ENCODE measurements at regions not wholly inside any gene's neighbourhood (a gene's known extent, or its start where the extent isn't known, plus 50 kb on each side); places are given as distances from the start of the nearest gene placed in this dataset.

DNA sequence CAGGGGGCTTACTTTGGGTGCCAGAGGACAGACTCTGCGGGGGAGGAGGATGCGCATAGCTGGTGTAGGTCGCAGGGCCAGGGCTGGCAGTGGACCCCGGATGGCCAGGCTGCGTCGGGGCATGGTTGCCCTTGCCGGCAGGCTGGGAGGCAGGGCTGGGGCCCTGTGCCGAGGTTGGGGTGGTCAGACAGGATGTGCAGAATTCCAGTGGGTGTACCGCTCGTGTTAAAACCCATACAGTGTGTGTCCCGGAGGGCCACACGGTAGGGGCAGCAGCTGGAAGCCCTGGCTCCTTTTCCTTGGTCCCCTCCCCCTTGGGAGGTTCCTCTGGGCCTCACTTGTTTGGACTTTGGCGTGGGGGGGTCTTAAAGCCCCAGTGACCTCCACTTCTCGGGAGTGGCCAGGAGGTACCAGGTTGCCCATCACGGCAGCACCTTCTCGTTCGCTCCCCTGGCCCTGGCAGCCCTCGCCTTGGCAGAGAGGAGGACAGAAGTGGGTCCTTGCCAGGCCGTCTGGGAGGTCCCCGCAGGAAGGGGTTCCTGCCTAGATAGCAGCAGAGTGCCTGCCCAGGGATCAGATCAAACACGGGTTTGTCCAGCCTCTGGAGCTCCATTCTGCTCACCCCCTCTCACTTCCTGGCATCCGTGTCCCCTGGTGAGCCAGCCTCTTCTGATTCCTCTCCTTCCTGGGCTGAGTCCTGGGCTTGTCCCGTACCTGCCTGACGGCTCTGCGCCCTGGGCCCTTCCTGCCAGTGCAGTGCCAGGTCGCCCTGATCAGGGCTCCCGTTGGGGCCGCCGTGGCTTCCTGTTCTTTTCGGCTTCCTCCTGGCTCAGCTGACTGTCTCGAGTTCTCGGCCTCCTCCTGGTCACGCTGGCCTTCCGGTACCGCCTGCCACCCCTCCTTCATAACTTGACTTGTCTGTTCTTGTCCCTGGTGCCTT, 56.7 kb upstream of the HGFAC start:
- peak; percentile 37 for DNase-seq

DNA sequence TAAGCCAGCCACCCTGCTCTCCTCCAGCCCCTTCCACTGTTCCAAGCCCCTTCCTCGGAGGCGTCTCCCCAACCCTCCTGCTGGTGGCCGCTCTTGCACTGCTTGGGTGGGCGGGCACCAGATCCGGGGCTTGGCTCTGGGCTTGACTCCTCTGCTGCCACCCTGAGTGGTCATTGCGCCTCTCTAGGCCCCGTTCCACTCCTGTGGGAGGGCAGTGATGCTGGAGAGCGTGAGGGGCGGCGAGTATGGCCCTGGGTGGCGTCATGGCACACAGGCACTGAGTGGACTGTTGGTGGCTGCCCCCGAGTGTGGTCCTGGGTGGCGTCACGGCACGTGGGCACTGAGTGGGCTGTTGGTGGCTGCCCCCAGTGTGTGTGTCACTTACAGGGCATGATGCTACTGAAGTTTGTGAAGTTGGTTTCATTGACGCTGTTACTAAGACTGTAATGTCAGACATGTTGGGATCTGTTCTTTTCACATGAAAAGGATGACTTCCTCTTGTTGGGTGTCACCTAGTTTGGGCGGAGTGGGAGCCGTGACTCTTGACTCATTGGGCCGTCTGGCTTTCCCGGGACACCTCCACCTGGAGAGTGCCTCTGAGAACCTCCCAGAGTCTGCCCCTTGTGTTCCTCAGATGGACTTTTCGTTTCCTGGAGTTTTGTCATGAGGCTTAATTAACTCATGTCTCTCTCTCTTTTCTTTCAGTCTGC, 55.9 kb upstream of the HGFAC start:
- DNase-seq = peak; percentile 39

- no peak for DNase-seq
These were observed 55.2 kb upstream of the HGFAC start for GRCh38 chr4:3386526-3386925.

GRCh38 chr4:3387154-3387942, 54.4 kb upstream of the HGFAC start:
- no peak for DNase-seq

DNA sequence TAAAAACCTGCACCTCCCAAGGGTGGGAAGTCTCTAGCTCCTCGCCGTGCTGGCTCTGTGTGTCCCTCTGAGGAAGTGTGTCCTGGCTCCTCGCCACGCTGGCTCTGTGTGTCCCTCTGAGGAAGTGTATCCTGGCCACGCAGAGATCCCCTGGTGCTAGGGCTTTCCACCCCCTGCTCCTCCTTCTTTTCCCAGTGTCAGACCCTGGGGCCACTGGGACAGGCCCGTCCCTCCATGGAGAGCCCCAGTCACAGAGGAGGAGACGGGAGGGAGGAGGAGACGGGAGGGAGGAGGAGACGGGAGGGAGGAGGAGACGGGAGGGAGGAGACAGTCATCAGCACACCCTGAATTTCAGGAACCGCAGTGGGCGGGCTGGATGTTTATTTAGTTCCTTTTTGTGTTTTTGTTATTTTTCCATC, 53.8 kb upstream of the HGFAC start:
- no peak for DNase-seq

DNA sequence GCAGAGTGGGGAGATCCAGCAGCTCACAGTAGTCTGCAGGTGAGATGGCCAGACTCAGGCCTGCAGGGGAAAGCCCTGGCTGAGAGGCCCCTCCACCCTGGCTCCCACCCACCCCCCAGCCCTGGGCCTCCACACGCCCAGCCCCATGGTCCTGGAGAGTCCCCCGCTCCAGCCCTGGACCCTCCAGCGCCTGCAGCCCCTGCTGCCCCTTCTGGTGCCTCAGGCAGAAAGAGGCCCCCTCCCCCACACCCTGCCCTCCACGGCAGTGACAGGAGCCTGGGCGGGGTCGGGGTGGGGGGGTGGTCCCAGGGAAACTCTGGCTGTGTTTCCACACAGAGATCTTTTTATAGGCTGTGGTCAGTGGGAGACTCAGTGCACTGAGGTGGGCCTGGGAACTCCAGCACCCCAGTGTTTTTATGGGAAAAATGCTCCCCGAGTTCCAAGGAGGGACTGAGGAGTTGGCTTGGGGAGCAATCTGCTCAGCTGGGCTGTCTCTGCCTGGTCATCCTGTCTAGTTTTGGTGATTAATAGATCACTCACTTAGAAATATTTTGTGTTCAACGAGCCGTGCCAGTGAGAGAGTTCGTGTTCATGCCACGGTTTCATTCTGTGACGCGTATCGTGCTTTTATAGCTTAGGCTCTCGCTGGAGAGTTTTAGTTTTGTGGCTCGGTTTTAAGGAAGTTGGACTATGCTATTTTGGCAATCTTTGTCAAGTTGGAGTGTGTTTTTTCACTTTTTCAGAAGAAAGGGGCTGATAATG, 53.1 kb upstream of the HGFAC start:
- peak; percentile 65 for DNase-seq

GRCh38 chr4:3389233-3390215, 52.2 kb upstream of the HGFAC start:
- DNase-seq = no peak

DNA sequence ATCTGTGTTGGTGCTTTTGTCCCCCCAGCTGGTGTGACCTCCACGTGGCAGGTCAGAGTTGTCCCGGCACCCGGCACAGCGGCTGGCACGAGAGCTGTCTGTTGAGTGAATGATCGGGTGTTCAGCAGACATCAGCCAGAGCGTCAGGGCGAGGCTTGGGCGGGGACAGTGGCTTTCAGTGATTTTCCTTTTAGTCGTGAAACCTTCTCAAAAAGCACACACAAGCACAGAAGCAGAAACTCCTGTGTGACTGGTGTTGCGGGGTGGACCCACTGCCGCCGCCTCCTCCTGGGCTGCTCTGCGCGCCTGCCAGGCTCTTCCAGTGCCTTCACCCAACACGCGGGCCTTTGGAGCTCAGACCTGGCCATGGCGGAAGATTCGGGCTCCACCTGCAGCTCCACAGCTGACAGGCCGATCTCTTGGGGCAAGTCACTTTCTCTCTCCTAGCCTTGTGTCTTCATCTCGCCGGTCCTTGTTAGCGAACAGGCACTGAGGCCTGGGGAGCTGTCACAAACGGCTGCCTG, 51.4 kb upstream of the HGFAC start:
- no peak for DNase-seq

GRCh38 chr4:3391422-3391821, 50.3 kb upstream of the HGFAC start:
- no peak for DNase-seq
